RWPE2 (cell line): ENCODE measurements at regions not wholly inside any gene's neighbourhood (a gene's known extent, or its start where the extent isn't known, plus 50 kb on each side); places are given as distances from the start of the nearest gene placed in this dataset.
"Not testable (repeated sequence)": the region's sequence is repeated elsewhere in the genome, so short reads cannot be mapped to it uniquely, and the experiment has no call there.

Source experiments
- ATAC-seq: fragments of 200-7000 bp; cut with Tn5 transposase; 3 replicates; pipeline ENCODE4 v1.9.1; 2021; ENCODE audit warnings: low read depth
- DNase-seq: peaks from one replicate; pipeline ENCODE4 v3.0.0-alpha.2; 2020; ENCODE audit warnings: low spot score
- H3K27ac ChIP-seq: fragments of 450-650 bp; 2 replicates; pipeline ENCODE4 v1.5.1; 2017; ENCODE audit warnings: mild to moderate bottlenecking; ENCODE audit not compliant: poor library complexity, severe bottlenecking
- H3K27me3 ChIP-seq: fragments of 250-450 bp; sonication (Bioruptor Pico); 2 replicates; pipeline ENCODE4 v1.5.1; 2021; ENCODE audit warnings: mild to moderate bottlenecking, moderate library complexity; ENCODE audit not compliant: insufficient read depth, poor library complexity, severe bottlenecking
- H3K36me3 ChIP-seq: fragments of 250-450 bp; sonication (Bioruptor Pico); 2 replicates; pipeline ENCODE4 v1.5.1; 2020; ENCODE audit warnings: low read depth, mild to moderate bottlenecking, moderate library complexity
- H3K4me1 ChIP-seq: fragments of 250-450 bp; sonication (Bioruptor Pico); 2 replicates; pipeline ENCODE4 v1.5.1; 2021; ENCODE audit warnings: mild to moderate bottlenecking, moderate library complexity; ENCODE audit not compliant: insufficient read depth, poor library complexity, severe bottlenecking
- H3K4me3 ChIP-seq: fragments of 250-450 bp; sonication (Bioruptor Pico); 2 replicates; pipeline ENCODE4 v1.5.1; 2021; ENCODE audit warnings: mild to moderate bottlenecking, moderate library complexity; ENCODE audit not compliant: severe bottlenecking
- H3K9me3 ChIP-seq: fragments of 250-450 bp; sonication (Bioruptor Pico); 2 replicates; pipeline ENCODE4 v1.5.1; 2021; ENCODE audit warnings: mild to moderate bottlenecking, moderate library complexity; ENCODE audit not compliant: severe bottlenecking
- CTCF ChIP-seq: fragments of 450-650 bp; IDR thresholded peaks from one replicate; pipeline ENCODE4 v1.5.1; 2017; ENCODE audit warnings: mild to moderate bottlenecking, moderate library complexity; ENCODE audit not compliant: poor library complexity, severe bottlenecking

GRCh38 chr1:165112260-165112659, 244.3 kb downstream of the LMX1A start:
- no peaks in the 10 kb centered on the region for H3K36me3 ChIP-seq
- no peaks in the 10 kb centered on the region for H3K27me3 ChIP-seq
- H3K9me3 ChIP-seq, result no peaks in the 10 kb centered on the region
- no peak for ATAC-seq
- no peak for TF ChIP-seq CTCF
- H3K4me1 ChIP-seq, result peaks cover 10% of the 10 kb centered on the region
- H3K4me3 ChIP-seq, result no peak overlapping the region
- H3K27ac ChIP-seq, result no peak overlapping the region
- DNase-seq, result no peak

- ATAC-seq (no peak), DNase-seq (no peak)
- Histone ChIP-seq H3K9me3 (no peaks in the 10 kb centered on the region), H3K4me1 (no peaks in the 10 kb centered on the region), H3K27me3 (no peaks in the 10 kb centered on the region), H3K4me3 (no peak overlapping the region), H3K36me3 (no peaks in the 10 kb centered on the region), H3K27ac (no peak overlapping the region)
- no peak for TF ChIP-seq CTCF
Measured at GRCh38 chr1:165109013-165109412, 247.5 kb downstream of the LMX1A start.

- H3K4me3 ChIP-seq, H3K27ac ChIP-seq, H3K36me3 ChIP-seq, H3K9me3 ChIP-seq, DNase-seq, ATAC-seq, H3K27me3 ChIP-seq: not testable (repeated sequence)
- H3K4me1 ChIP-seq, result peaks cover 12% of the 10 kb centered on the region
Measured at GRCh38 chr1:165092542-165093162, 263.9 kb downstream of the LMX1A start.

- Histone ChIP-seq H3K4me3 (no peak overlapping the region), H3K27me3 (no peaks in the 10 kb centered on the region), H3K9me3 (no peaks in the 10 kb centered on the region), H3K36me3 (no peaks in the 10 kb centered on the region), H3K27ac (no peak overlapping the region), H3K4me1 (no peaks in the 10 kb centered on the region)
- DNase-seq, result no peak
- no peak for TF ChIP-seq CTCF
- peak; percentile 45; the same call in 1 of the 3 replicates for ATAC-seq
Measured at GRCh38 chr1:165080253-165080896, 276.1 kb downstream of the LMX1A start.

- DNase-seq (no peak), ATAC-seq (no peak)
- H3K4me1 ChIP-seq, result no peaks in the 10 kb centered on the region
- H3K27ac ChIP-seq, result no peak overlapping the region
- no peaks in the 10 kb centered on the region for H3K36me3 ChIP-seq
- no peaks in the 10 kb centered on the region for H3K27me3 ChIP-seq
- no peak overlapping the region for H3K4me3 ChIP-seq
- no peaks in the 10 kb centered on the region for H3K9me3 ChIP-seq
- TF ChIP-seq CTCF, result no peak
Measured at GRCh38 chr1:165078391-165078790, 278.1 kb downstream of the LMX1A start.
